ENCODE measurements at regions not wholly inside any gene's neighbourhood (a gene's known extent, or its start where the extent isn't known, plus 50 kb on each side); places are given as distances from the start of the nearest gene placed in this dataset.

DNA sequence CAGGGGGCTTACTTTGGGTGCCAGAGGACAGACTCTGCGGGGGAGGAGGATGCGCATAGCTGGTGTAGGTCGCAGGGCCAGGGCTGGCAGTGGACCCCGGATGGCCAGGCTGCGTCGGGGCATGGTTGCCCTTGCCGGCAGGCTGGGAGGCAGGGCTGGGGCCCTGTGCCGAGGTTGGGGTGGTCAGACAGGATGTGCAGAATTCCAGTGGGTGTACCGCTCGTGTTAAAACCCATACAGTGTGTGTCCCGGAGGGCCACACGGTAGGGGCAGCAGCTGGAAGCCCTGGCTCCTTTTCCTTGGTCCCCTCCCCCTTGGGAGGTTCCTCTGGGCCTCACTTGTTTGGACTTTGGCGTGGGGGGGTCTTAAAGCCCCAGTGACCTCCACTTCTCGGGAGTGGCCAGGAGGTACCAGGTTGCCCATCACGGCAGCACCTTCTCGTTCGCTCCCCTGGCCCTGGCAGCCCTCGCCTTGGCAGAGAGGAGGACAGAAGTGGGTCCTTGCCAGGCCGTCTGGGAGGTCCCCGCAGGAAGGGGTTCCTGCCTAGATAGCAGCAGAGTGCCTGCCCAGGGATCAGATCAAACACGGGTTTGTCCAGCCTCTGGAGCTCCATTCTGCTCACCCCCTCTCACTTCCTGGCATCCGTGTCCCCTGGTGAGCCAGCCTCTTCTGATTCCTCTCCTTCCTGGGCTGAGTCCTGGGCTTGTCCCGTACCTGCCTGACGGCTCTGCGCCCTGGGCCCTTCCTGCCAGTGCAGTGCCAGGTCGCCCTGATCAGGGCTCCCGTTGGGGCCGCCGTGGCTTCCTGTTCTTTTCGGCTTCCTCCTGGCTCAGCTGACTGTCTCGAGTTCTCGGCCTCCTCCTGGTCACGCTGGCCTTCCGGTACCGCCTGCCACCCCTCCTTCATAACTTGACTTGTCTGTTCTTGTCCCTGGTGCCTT, 56.7 kb upstream of the HGFAC start:
- DNase-seq, result no peak

DNA sequence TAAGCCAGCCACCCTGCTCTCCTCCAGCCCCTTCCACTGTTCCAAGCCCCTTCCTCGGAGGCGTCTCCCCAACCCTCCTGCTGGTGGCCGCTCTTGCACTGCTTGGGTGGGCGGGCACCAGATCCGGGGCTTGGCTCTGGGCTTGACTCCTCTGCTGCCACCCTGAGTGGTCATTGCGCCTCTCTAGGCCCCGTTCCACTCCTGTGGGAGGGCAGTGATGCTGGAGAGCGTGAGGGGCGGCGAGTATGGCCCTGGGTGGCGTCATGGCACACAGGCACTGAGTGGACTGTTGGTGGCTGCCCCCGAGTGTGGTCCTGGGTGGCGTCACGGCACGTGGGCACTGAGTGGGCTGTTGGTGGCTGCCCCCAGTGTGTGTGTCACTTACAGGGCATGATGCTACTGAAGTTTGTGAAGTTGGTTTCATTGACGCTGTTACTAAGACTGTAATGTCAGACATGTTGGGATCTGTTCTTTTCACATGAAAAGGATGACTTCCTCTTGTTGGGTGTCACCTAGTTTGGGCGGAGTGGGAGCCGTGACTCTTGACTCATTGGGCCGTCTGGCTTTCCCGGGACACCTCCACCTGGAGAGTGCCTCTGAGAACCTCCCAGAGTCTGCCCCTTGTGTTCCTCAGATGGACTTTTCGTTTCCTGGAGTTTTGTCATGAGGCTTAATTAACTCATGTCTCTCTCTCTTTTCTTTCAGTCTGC, 55.9 kb upstream of the HGFAC start:
- DNase-seq, result no peak

DNA sequence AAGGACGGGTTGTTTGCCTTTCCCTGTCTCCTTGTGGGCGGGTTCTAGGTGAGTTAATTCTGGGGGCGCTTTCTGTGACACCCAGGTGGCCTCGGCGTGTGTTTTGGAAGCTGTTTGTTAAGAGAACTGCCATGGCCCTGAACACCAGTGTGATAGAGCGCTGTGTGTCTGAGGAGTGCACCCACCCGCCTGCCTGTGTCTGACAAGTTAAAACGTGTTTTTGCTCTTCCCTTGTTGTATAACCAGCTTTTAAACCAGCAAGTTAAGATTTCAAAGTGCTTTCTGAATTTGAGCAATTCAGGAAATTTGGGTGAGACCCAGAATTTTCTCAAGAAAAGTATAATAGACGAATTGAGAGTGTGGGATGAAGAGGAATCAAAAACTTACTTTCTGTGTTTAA, 55.2 kb upstream of the HGFAC start:
- no peak for DNase-seq

DNA sequence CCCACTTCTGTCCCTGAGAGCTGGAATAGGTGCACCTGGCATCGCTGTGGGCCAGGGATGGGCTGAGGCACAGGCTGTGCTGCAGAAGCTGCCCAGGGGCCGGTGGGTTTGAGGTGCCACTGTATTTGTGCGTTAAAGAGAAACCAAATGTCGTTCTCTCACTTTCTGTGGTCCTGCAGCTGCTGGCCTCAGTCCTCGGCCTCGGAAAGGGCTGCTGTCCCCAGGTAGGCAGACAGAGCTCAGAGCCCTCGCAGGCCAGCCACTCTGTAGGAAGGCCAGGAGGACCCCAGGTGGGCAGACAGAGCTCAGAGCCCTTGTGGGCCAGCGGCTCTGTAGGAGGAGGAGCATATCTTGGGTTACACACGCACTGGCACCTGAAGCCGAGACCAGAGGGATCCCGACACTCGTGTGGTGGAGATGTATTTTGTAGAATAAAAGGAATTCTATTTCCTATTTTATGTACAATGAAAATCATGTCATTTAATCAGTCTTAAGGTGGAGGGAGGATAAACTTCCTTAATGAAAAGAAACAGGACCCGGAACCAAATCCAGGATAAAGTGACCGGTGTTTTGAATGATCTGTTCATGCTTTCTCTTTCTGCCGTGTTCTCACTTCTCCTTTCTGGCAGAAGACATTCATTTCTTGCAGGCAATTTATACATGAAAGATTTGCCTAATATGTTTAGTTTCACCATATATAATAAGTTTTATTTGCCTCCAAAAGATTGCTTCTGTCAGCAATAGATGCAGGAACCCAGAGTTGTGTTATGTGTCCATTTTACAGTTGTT, 54.4 kb upstream of the HGFAC start:
- DNase-seq, result no peak

DNA sequence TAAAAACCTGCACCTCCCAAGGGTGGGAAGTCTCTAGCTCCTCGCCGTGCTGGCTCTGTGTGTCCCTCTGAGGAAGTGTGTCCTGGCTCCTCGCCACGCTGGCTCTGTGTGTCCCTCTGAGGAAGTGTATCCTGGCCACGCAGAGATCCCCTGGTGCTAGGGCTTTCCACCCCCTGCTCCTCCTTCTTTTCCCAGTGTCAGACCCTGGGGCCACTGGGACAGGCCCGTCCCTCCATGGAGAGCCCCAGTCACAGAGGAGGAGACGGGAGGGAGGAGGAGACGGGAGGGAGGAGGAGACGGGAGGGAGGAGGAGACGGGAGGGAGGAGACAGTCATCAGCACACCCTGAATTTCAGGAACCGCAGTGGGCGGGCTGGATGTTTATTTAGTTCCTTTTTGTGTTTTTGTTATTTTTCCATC, 53.8 kb upstream of the HGFAC start:
- no peak for DNase-seq

DNA sequence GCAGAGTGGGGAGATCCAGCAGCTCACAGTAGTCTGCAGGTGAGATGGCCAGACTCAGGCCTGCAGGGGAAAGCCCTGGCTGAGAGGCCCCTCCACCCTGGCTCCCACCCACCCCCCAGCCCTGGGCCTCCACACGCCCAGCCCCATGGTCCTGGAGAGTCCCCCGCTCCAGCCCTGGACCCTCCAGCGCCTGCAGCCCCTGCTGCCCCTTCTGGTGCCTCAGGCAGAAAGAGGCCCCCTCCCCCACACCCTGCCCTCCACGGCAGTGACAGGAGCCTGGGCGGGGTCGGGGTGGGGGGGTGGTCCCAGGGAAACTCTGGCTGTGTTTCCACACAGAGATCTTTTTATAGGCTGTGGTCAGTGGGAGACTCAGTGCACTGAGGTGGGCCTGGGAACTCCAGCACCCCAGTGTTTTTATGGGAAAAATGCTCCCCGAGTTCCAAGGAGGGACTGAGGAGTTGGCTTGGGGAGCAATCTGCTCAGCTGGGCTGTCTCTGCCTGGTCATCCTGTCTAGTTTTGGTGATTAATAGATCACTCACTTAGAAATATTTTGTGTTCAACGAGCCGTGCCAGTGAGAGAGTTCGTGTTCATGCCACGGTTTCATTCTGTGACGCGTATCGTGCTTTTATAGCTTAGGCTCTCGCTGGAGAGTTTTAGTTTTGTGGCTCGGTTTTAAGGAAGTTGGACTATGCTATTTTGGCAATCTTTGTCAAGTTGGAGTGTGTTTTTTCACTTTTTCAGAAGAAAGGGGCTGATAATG, 53.1 kb upstream of the HGFAC start:
- no peak for DNase-seq

DNA sequence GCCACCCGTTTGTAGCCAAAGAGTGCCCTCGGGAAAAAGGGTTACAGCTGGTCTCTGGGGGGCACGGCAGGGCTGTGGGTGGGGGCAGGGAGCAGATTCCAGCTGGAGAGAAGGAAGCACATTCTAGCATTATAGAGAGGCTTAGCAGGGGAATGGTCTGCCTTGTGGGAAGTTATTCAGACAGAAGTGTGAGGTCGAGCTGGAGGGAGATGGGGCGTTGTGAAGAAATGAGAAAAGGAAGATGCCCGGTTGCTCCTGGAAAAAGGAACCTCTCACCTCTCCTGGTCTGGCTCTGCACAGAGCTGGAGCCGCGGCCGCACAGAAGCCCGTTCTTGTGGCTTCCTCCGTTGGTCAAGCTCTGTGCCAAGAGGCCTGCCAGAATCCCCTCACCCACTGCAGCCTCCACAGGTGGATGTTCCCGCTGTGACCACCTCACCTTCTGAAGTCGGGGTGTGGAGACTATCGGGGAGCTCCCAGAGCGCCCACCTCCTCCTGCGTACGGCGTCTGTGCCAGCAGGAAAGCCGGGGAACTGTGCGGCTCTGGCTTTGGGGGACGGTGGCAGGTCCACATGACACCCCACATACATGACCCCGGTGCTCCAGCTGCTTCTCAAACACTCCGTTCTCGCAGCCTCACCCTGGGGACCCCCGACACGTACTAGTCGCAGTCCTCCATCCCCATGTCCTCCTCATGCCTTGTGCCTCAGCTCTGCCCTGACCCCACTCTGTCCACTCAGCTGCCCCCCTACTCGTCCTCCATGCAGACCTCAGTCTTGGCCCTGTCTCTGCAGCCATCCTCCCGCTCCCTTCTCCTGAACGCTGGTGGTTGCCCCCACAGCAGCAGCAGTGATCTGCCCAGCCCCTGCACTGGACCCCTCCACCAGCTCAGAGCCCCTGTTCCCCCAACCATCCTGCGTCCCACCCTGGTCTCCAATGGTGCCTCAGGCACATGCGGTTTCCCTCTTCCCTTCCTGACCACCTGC, 52.2 kb upstream of the HGFAC start:
- no peak for DNase-seq

DNA sequence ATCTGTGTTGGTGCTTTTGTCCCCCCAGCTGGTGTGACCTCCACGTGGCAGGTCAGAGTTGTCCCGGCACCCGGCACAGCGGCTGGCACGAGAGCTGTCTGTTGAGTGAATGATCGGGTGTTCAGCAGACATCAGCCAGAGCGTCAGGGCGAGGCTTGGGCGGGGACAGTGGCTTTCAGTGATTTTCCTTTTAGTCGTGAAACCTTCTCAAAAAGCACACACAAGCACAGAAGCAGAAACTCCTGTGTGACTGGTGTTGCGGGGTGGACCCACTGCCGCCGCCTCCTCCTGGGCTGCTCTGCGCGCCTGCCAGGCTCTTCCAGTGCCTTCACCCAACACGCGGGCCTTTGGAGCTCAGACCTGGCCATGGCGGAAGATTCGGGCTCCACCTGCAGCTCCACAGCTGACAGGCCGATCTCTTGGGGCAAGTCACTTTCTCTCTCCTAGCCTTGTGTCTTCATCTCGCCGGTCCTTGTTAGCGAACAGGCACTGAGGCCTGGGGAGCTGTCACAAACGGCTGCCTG, 51.4 kb upstream of the HGFAC start:
- DNase-seq, result no peak

DNA sequence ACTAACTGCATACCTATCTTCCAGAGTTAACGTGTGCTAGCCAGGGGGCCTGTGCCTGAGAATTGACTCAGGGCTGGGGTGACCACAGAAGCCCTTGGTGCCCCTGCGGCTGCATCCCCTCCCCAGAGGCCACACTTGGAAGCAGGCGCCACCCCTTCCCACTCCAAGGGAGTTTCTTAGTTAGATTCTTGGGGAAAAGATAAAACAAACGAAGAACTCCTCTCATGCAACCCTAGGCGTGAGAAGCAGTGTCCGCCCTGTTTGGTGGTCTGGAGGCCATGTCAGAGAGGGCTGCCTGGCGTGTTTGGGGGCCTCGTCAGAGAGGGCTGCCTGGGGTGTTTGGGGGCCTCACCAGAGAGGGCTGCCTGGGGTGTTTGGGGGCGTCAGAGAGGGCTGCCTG, 50.3 kb upstream of the HGFAC start:
- no peak for DNase-seq
